BJ (cell line): ENCODE measurements at regions not wholly inside any gene's neighbourhood (a gene's known extent, or its start where the extent isn't known, plus 50 kb on each side); places are given as distances from the start of the nearest gene placed in this dataset.
"Not testable (repeated sequence)": the region's sequence is repeated elsewhere in the genome, so short reads cannot be mapped to it uniquely, and the experiment has no call there.

ENCODE experiments used
- CTCF ChIA-PET: fragments of 350-600 bp; formaldehyde crosslinking; extraction: SDS; loops from one replicate; lab custom pipeline; 2021; ENCODE audit warnings: antibody characterized with exemption, inconsistent platforms; lab: Yijun Ruan, JAX
- POLR2A ChIA-PET: fragments of 300-600 bp; sonication (Branson Sonifier 250); formaldehyde crosslinking; extraction: SDS; loops from one replicate; lab custom pipeline; 2021; ENCODE audit warnings: antibody characterized with exemption; lab: Charles Lee
- DNase-seq: peaks from one replicate; pipeline ENCODE4 v3.0.0-alpha.2; 2011; ENCODE audit warnings: low read depth
- H3K27me3 ChIP-seq: 2 replicates; pipeline ENCODE4 v1.6.0; 2011; ENCODE audit warnings: low read length; ENCODE audit not compliant: control insufficient read depth, insufficient read depth
- H3K36me3 ChIP-seq: 2 replicates; pipeline ENCODE4 v1.5.1; 2011; ENCODE audit warnings: low read length; ENCODE audit not compliant: control insufficient read depth, insufficient read depth
- H3K4me3 ChIP-seq: 2 replicates; pipeline ENCODE4 v1.5.1; 2011; ENCODE audit warnings: low read depth, mild to moderate bottlenecking, control low read depth, low read length
- TF ChIP-seq, protein P1 (sequence below): IDR thresholded peaks from 2 replicates; pipeline ENCODE4 v1.5.1; 2011; ENCODE audit warnings: low read depth, mild to moderate bottlenecking, control low read depth, inconsistent platforms, low read length, moderate library complexity; ENCODE audit not compliant: insufficient read depth

- TF ChIP-seq, protein P1, sequence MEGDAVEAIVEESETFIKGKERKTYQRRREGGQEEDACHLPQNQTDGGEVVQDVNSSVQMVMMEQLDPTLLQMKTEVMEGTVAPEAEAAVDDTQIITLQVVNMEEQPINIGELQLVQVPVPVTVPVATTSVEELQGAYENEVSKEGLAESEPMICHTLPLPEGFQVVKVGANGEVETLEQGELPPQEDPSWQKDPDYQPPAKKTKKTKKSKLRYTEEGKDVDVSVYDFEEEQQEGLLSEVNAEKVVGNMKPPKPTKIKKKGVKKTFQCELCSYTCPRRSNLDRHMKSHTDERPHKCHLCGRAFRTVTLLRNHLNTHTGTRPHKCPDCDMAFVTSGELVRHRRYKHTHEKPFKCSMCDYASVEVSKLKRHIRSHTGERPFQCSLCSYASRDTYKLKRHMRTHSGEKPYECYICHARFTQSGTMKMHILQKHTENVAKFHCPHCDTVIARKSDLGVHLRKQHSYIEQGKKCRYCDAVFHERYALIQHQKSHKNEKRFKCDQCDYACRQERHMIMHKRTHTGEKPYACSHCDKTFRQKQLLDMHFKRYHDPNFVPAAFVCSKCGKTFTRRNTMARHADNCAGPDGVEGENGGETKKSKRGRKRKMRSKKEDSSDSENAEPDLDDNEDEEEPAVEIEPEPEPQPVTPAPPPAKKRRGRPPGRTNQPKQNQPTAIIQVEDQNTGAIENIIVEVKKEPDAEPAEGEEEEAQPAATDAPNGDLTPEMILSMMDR: no peak
- POLR2A ChIA-PET: no interaction called here
- no peak for DNase-seq
- Histone ChIP-seq H3K4me3 (no peak overlapping the region), H3K36me3 (no peaks in the 10 kb centered on the region), H3K27me3 (no peaks in the 10 kb centered on the region)
- CTCF ChIA-PET: no interaction called here
Observed at GRCh38 chr2:155494744-155495143, 796.2 kb downstream of the KCNJ3 start.

DNA sequence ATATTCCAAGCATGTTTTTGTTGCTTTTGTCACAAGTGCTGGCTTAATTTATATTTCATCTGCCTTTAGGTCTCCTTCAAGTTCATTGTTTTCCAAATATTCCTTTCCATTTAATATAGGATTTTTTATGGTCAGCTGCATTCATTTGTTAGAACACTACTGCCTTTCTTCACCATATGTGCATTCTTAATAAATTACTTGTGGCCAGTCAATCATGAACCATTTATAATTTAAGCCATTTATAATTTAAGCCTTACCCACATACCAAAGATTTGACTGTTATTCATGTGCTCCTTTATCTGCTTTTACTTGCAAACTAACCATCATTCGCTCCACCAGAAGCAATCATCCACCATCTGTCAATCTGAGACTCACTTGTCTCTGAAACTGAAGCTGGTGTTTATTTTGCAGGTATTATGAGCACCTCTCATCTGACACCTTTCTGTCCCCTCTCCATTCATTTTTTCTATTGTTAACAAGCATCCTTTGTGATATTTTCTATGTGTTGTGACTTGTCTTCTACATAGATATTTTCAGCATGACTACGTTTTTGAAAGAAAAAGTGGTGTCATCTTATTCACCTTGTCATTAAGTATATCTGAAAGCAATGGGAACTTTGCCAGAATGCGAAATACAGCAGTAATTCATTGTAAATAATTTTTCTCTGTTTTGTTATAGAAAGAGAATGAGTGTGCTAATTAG lies 786.8 kb downstream of the KCNJ3 start:
- Histone ChIP-seq H3K27me3 (no peaks in the 10 kb centered on the region), H3K36me3 (no peaks in the 10 kb centered on the region), H3K4me3 (no peak overlapping the region)
- TF ChIP-seq, protein P1: no peak
- DNase-seq: no peak
- CTCF ChIA-PET: no interaction called here
- POLR2A ChIA-PET: no interaction called here

GRCh38 chr2:155481141-155481540 lies 782.6 kb downstream of the KCNJ3 start:
- CTCF ChIA-PET: no interaction called here
- no peaks in the 10 kb centered on the region for H3K27me3 ChIP-seq
- DNase-seq: no peak
- no peak overlapping the region for H3K4me3 ChIP-seq
- no peaks in the 10 kb centered on the region for H3K36me3 ChIP-seq
- TF ChIP-seq, protein P1: no peak
- POLR2A ChIA-PET: no interaction called here

DNA sequence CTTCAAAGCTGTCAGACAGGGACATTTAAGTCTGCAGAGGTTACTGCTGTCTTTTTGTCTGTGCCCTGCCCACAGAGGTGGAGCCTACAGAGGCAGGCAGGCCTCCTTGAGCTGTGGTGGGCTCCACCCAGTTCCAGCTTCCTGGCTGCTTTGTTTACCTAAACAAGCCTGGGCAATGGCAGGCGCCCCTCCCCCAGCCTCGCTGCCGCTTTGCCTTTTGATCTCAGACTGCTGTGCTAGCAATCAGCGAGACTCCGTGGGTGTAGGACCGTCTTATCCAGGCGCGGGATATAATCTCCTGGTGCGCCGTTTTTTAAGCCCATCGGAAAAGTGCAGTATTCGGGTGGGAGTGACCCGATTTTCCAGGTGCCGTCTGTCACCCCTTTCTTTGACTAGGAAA lies 773.5 kb downstream of the KCNJ3 start:
- CTCF ChIA-PET, POLR2A ChIA-PET, H3K36me3 ChIP-seq, H3K4me3 ChIP-seq, DNase-seq, H3K27me3 ChIP-seq: not testable (repeated sequence)

GRCh38 chr2:155456222-155456621 lies 757.7 kb downstream of the KCNJ3 start:
- no peaks in the 10 kb centered on the region for H3K36me3 ChIP-seq
- H3K27me3 ChIP-seq: no peaks in the 10 kb centered on the region
- ChIA-PET POLR2A (no interaction called here), CTCF (no interaction called here)
- DNase-seq: no peak
- TF ChIP-seq, protein P1: no peak
- H3K4me3 ChIP-seq: no peak overlapping the region

DNA sequence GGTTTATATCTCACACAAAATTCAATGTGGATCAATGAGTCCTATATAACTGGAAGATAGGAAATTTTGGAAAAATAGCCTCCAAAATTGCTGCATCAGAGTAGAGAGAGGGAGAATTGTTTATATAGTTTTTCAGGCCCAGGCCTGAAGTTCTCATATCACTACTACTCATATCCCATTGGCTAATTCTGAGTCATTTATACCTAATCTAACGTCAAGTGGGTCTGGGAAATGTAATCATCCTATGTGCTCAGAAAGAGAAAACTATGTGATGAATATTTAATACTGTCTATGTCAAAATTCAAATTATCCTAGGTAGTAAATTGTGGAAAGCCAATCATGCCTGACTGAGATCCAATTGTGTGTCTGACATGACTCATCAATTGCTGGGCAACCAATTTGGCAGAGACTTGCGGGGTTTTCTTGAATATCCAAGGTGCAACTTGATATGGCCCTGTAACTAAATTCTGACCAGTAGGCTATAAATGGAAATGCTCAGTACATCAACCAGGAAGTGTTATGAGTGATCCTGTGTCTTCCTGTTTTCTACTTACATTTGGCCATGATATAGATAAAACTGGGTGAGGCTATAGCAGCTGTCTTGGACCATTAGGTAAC lies 744.4 kb downstream of the KCNJ3 start:
- H3K36me3 ChIP-seq: no peaks in the 10 kb centered on the region
- no peaks in the 10 kb centered on the region for H3K27me3 ChIP-seq
- CTCF ChIA-PET: no interaction called here
- DNase-seq: no peak
- TF ChIP-seq, protein P1: no peak
- POLR2A ChIA-PET: no interaction called here
- no peak overlapping the region for H3K4me3 ChIP-seq
